K562 (cell line): ENCODE measurements at regions not wholly inside any gene's neighbourhood (a gene's known extent, or its start where the extent isn't known, plus 50 kb on each side); places are given as distances from the start of the nearest gene placed in this dataset.

Experiments
- MYC ChIP-seq, 2 experiments: fragments of 250-450 bp in 1 of 2; sonication (Bioruptor Pico) in 1 of 2; IDR thresholded peaks; 2 replicates each; pipeline versions ENCODE4 v1.5.1 to v1.6.1; 2012 to 2021; ENCODE audit warnings: low read depth in 2 of 2, borderline replicate concordance in 1 of 2, improper control_type of control experiment in 1 of 2, low read length in 1 of 2, mild to moderate bottlenecking in 1 of 2, moderate library complexity in 1 of 2
- RFX5 ChIP-seq: IDR thresholded peaks from 2 replicates; pipeline ENCODE4 v1.6.1; 2011; ENCODE audit warnings: low read depth, mild to moderate bottlenecking, improper control_type of control experiment, low read length
- SMAD4 ChIP-seq: fragments of 250-450 bp; sonication (Bioruptor Pico); conservative IDR thresholded peaks from 2 replicates; pipeline ENCODE4 v1.8.0; 2021; ENCODE audit warnings: inconsistent platforms, mild to moderate bottlenecking, moderate library complexity
- ZBTB9 ChIP-seq: fragments of 450-650 bp; formaldehyde crosslinking; IDR thresholded peaks from 2 replicates; pipeline ENCODE4 v1.4.0; 2020; ENCODE audit warnings: mild to moderate bottlenecking, moderate library complexity
- ZNF274 ChIP-seq: IDR thresholded peaks from 2 replicates; pipeline ENCODE4 v1.6.1; 2011; ENCODE audit warnings: low read depth, mild to moderate bottlenecking, low read length, moderate library complexity, borderline replicate concordance

DNA sequence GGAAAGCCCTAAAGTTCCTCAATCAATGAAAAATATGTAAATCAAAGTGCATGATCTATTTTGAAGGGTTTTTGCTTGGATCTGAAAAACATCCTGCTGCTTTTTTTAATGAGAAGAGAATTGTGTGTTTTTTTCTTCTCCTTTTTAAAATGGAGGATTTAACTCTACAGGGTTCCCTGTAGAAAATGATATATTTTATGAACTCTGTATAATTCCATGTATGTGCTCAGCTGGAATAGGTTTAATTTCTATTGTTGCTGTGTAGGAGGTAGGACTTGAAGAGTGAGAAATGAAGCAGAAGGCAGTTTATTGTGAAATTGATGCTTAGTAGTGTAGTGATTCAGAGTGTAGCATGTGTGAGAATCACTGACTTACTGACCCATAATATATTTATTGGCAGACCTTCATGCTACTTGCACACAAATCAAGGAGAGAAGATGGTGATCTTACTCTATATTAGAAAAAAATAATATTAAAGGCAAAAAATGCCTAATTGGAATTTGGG is 286.8 kb upstream of the FSTL5 start:
- TF ChIP-seq ZBTB9 (CRISPR knock-in tag), result no peak
- TF ChIP-seq ZNF274, result no peak
- no peak for TF ChIP-seq SMAD4 (CRISPR knock-in tag)
- TF ChIP-seq MYC (IDR thresholded peaks at IDR 0.05; ENCODE audit: low read depth, low read length), result no peak
- TF ChIP-seq MYC (CRISPR knock-in tag; IDR thresholded peaks at IDR 0.05; ENCODE audit: borderline replicate concordance, low read depth), result no peak
- TF ChIP-seq RFX5, result no peak
